HepG2 (cell line): ENCODE measurements at regions not wholly inside any gene's neighbourhood (a gene's known extent, or its start where the extent isn't known, plus 50 kb on each side); places are given as distances from the start of the nearest gene placed in this dataset.

Experiments used
- ATF4 ChIP-seq, 2 experiments: fragments of 450-650 bp in 1 of 2; sonication (generic) in 1 of 2; formaldehyde crosslinking; IDR thresholded peaks; 2 replicates each; pipeline versions ENCODE4 v1.5.0 to v1.8.0; 2020 to 2022; ENCODE audit warnings: mild to moderate bottlenecking in 1 of 2, missing genetic modification reagents in 1 of 2
- CREBL2 ChIP-seq: sonication (generic); formaldehyde crosslinking; IDR thresholded peaks from 2 replicates; pipeline ENCODE4 v1.8.1; 2023; ENCODE audit warnings: missing genetic modification reagents, mild to moderate bottlenecking, borderline replicate concordance
- HNF1A ChIP-seq, 2 experiments: sonication (generic) in 1 of 2; formaldehyde crosslinking in 1 of 2; IDR thresholded peaks; 2 replicates each; pipeline versions ENCODE4 v1.4.0 to v1.6.1; 2016 to 2020; ENCODE audit warnings: borderline replicate concordance in 1 of 2, low read depth in 1 of 2, mild to moderate bottlenecking in 1 of 2, missing genetic modification reagents in 1 of 2
- KLF6 ChIP-seq: IDR thresholded peaks from 2 replicates; pipeline ENCODE4 v1.8.0; 2016; ENCODE audit warnings: missing biosample characterization, missing genetic modification reagents
- MIXL1 ChIP-seq: IDR thresholded peaks from 2 replicates; pipeline ENCODE4 v1.6.1; 2016
- PHF20 ChIP-seq: sonication (generic); formaldehyde crosslinking; IDR thresholded peaks from 2 replicates; pipeline ENCODE4 v1.5.0; 2020; ENCODE audit warnings: mild to moderate bottlenecking, missing genetic modification reagents
- RFX1 ChIP-seq: fragments of 450-650 bp; IDR thresholded peaks from 2 replicates; pipeline ENCODE4 v1.6.1; 2017
- ZGPAT ChIP-seq: IDR thresholded peaks from 2 replicates; pipeline ENCODE4 v1.6.1; 2016; ENCODE audit warnings: mild to moderate bottlenecking
- ZNF335 ChIP-seq: sonication (generic); formaldehyde crosslinking; IDR thresholded peaks from 2 replicates; pipeline ENCODE4 v1.4.0; 2020; ENCODE audit warnings: missing genetic modification reagents
- ZNF510 ChIP-seq: sonication (generic); formaldehyde crosslinking; IDR thresholded peaks from 2 replicates; pipeline ENCODE4 v1.4.0; 2020; ENCODE audit warnings: low read depth, mild to moderate bottlenecking, missing genetic modification reagents
- ZNF552 ChIP-seq: sonication (generic); formaldehyde crosslinking; IDR thresholded peaks from 2 replicates; pipeline ENCODE4 v1.9.0; 2022; ENCODE audit warnings: missing genetic modification reagents, mild to moderate bottlenecking, borderline replicate concordance
- ZNF576 ChIP-seq: sonication (generic); formaldehyde crosslinking; IDR thresholded peaks from 2 replicates; pipeline ENCODE4 v1.4.0; 2020; ENCODE audit warnings: mild to moderate bottlenecking, missing genetic modification reagents
- ZNF597 ChIP-seq: sonication (generic); formaldehyde crosslinking; IDR thresholded peaks from 2 replicates; pipeline ENCODE4 v1.5.0; 2020; ENCODE audit warnings: missing genetic modification reagents
- ZNF770 ChIP-seq: sonication (generic); formaldehyde crosslinking; IDR thresholded peaks from 2 replicates; pipeline ENCODE4 v1.5.0; 2020; ENCODE audit warnings: mild to moderate bottlenecking, missing genetic modification reagents
- ZNF816 ChIP-seq: sonication (generic); formaldehyde crosslinking; IDR thresholded peaks from 2 replicates; pipeline ENCODE4 v1.8.0; 2022; ENCODE audit warnings: missing genetic modification reagents, mild to moderate bottlenecking, borderline replicate concordance
- ZSCAN29 ChIP-seq: sonication (generic); formaldehyde crosslinking; conservative IDR thresholded peaks from 2 replicates; pipeline ENCODE4 v1.4.0; 2020; ENCODE audit warnings: mild to moderate bottlenecking, missing genetic modification reagents
- ZSCAN30 ChIP-seq: sonication (generic); formaldehyde crosslinking; IDR thresholded peaks from 2 replicates; pipeline ENCODE4 v1.5.0; 2020; ENCODE audit warnings: mild to moderate bottlenecking, missing genetic modification reagents

- peak; percentile 91 for TF ChIP-seq MIXL1
- no peak for TF ChIP-seq ZNF816 (CRISPR knock-in tag)
- no peak for TF ChIP-seq ZNF510
- no peak for TF ChIP-seq PHF20 (CRISPR knock-in tag)
- TF ChIP-seq ZNF335 (CRISPR knock-in tag), result no peak
- TF ChIP-seq CREBL2 (CRISPR knock-in tag), result no peak
- no peak for TF ChIP-seq ZSCAN30 (CRISPR knock-in tag)
- no peak for TF ChIP-seq ZNF552 (CRISPR knock-in tag)
- TF ChIP-seq ZNF770 (CRISPR knock-in tag), result no peak
- peak in 1 of 2 experiments; percentile 72; a peak in 2 of 4 replicates for TF ChIP-seq ATF4 (CRISPR knock-in tag; IDR thresholded peaks at IDR 0.05)
- peak; percentile 67; the same call in 1 of the 2 replicates for TF ChIP-seq ZSCAN29 (CRISPR knock-in tag)
- TF ChIP-seq ZGPAT (CRISPR knock-in tag), result peak; percentile 74
- TF ChIP-seq RFX1, result peak; percentile 96
- 0 out of 2 replicates have a peak, but pooled peaks have one; percentile 43 for TF ChIP-seq HNF1A (IDR thresholded peaks at IDR 0.05; ENCODE audit: low read depth)
- peak; percentile 64; the same call in 1 of the 2 replicates for TF ChIP-seq HNF1A (CRISPR knock-in tag; IDR thresholded peaks at IDR 0.05; ENCODE audit: borderline replicate concordance)
- no peak for TF ChIP-seq KLF6 (CRISPR knock-in tag)
- no peak for TF ChIP-seq ZNF597 (CRISPR knock-in tag)
- TF ChIP-seq ZNF576 (CRISPR knock-in tag), result no peak
Observed at GRCh38 chr12:58765653-58766512, 154.4 kb downstream of the LRIG3 start (continued).
